H1 (cell line): ENCODE measurements at regions not wholly inside any gene's neighbourhood (a gene's known extent, or its start where the extent isn't known, plus 50 kb on each side); places are given as distances from the start of the nearest gene placed in this dataset.

Experiments used
- CTCF ChIA-PET: fragments of 300-600 bp; sonication (Branson Sonifier 250); formaldehyde crosslinking; loops from one replicate; lab custom pipeline; 2021; ENCODE audit not compliant: partially characterized antibody; lab: Charles Lee
- POLR2A ChIA-PET: fragments of 300-600 bp; sonication (Branson Sonifier 250); formaldehyde crosslinking; loops from one replicate; lab custom pipeline; 2021; ENCODE audit warnings: inconsistent platforms; ENCODE audit not compliant: partially characterized antibody; lab: Charles Lee
- DNase-seq, 2 experiments: peaks; one replicate each; pipeline versions ENCODE4 v3.0.0 to v3.0.0-alpha.2; 2010 to 2022; ENCODE audit warnings: low spot score in 2 of 2, low read depth in 1 of 2, mixed read lengths in 1 of 2
- FAIRE-seq: peaks from 2 replicates; lab custom pipeline; 2011; peaks lifted over from hg19 to GRCh38; lab: Jason Lieb, UNC
- H2AFZ ChIP-seq: 2 replicates; pipeline ENCODE4 v1.8.1; 2012; ENCODE audit warnings: low read length, inconsistent platforms
- H2AK5ac ChIP-seq: 2 replicates; pipeline ENCODE4 v1.6.1; 2013; ENCODE audit warnings: low read depth, low read length
- H2BK120ac ChIP-seq: replicated peaks from 2 replicates; pipeline ENCODE3; 2013; ENCODE audit warnings: low read depth, low read length, inconsistent platforms
- H2BK12ac ChIP-seq: 2 replicates; pipeline ENCODE4 v1.6.1; 2013; ENCODE audit warnings: low read depth, low read length
- H2BK15ac ChIP-seq: 2 replicates; pipeline ENCODE4 v1.6.1; 2013; ENCODE audit warnings: low read length
- H2BK20ac ChIP-seq: 2 replicates; pipeline ENCODE4 v1.6.1; 2013; ENCODE audit warnings: low read length
- H2BK5ac ChIP-seq: 2 replicates; pipeline ENCODE4 v1.6.1; 2013; ENCODE audit warnings: low read depth, low read length
- H3K14ac ChIP-seq: 2 replicates; pipeline ENCODE4 v1.6.1; 2013; ENCODE audit warnings: inconsistent platforms; ENCODE audit not compliant: insufficient read length
- H3K18ac ChIP-seq: 2 replicates; pipeline ENCODE4 v1.6.1; 2013; ENCODE audit warnings: low read length; ENCODE audit errors: extremely low read depth
- H3K23ac ChIP-seq: 2 replicates; pipeline ENCODE4 v1.6.1; 2013; ENCODE audit warnings: inconsistent platforms; ENCODE audit not compliant: insufficient read length
- H3K23me2 ChIP-seq: 2 replicates; pipeline ENCODE4 v1.6.1; 2013; ENCODE audit warnings: low read depth, low read length
- H3K27ac ChIP-seq: 2 replicates; pipeline ENCODE4 v1.6.1; 2011; ENCODE audit warnings: low read depth, low read length, inconsistent platforms
- H3K27me3 ChIP-seq, 4 experiments: replicated peaks in 1 of 4; 1 replicate in 1 of 4; 2 replicates in 3 of 4; pipeline versions ENCODE4 v1.6.1 to v1.8.1; 2011 to 2013; ENCODE audit warnings: low read length in 3 of 4, mild to moderate bottlenecking in 3 of 4, inconsistent platforms in 2 of 4, mixed read lengths in 2 of 4, moderate library complexity in 1 of 4; ENCODE audit not compliant: control insufficient read depth in 3 of 4, insufficient read depth in 3 of 4; ENCODE audit errors: extremely low read depth in 1 of 4
- H3K36me3 ChIP-seq, 4 experiments: 2 replicates each; pipeline versions ENCODE4 v1.6.1 to v1.8.1; 2011 to 2013; ENCODE audit warnings: mild to moderate bottlenecking in 4 of 4, low read length in 3 of 4, moderate library complexity in 2 of 4, control low read depth in 1 of 4, inconsistent platforms in 1 of 4; ENCODE audit not compliant: insufficient read depth in 4 of 4, control insufficient read depth in 2 of 4
- H3K4ac ChIP-seq: replicated peaks from 2 replicates; pipeline ENCODE3; 2013; ENCODE audit warnings: low read length, low read depth, mixed read lengths, inconsistent platforms; ENCODE audit not compliant: insufficient read length
- H3K4me1 ChIP-seq, 4 experiments: replicated peaks in 1 of 4; 1 replicate in 1 of 4; 2 replicates in 3 of 4; pipeline versions ENCODE4 v1.6.1 to v1.8.1; 2011 to 2013; ENCODE audit warnings: low read length in 3 of 4, inconsistent platforms in 2 of 4, mixed read lengths in 1 of 4; ENCODE audit not compliant: insufficient read depth in 4 of 4, control insufficient read depth in 3 of 4
- H3K4me2 ChIP-seq, 2 experiments: 2 replicates each; pipeline versions ENCODE4 v1.6.1 to v1.8.1; 2011 to 2013; ENCODE audit warnings: low read depth in 2 of 2, low read length in 2 of 2, control low read depth in 1 of 2, inconsistent platforms in 1 of 2, mild to moderate bottlenecking in 1 of 2; ENCODE audit not compliant: insufficient read depth in 1 of 2
- H3K4me3 ChIP-seq, 4 experiments: fragments of 200-600, 300-600 bp in 1 of 4; sonication (generic), shearing (Covaris generic), sonication (Bioruptor Twin) in 1 of 4; 2 replicates each; pipeline versions ENCODE4 v1.5.1 to v1.8.1; 2011 to 2016; ENCODE audit warnings: low read length in 4 of 4, low read depth in 3 of 4, control low read depth in 2 of 4, inconsistent platforms in 2 of 4, mild to moderate bottlenecking in 2 of 4, mixed read lengths in 1 of 4, moderate library complexity in 1 of 4; ENCODE audit not compliant: insufficient read depth in 2 of 4; ENCODE audit errors: extremely low read depth in 1 of 4
- H3K56ac ChIP-seq: replicated peaks from 2 replicates; pipeline ENCODE3; 2013; ENCODE audit warnings: low read depth, mild to moderate bottlenecking, mixed read lengths, low read length, inconsistent platforms; ENCODE audit not compliant: insufficient read length
- H3K79me1 ChIP-seq: 2 replicates; pipeline ENCODE4 v1.6.1; 2013; ENCODE audit warnings: low read depth, low read length, control low read depth
- H3K79me2 ChIP-seq, 2 experiments: 2 replicates each; pipeline versions ENCODE4 v1.6.1 to v1.8.1; 2012 to 2013; ENCODE audit warnings: low read length in 2 of 2, mild to moderate bottlenecking in 2 of 2, inconsistent platforms in 1 of 2; ENCODE audit not compliant: insufficient read depth in 2 of 2, control insufficient read depth in 1 of 2
- H3K9ac ChIP-seq, 4 experiments: replicated peaks in 1 of 4; 1 replicate in 1 of 4; 2 replicates in 3 of 4; pipeline versions ENCODE4 v1.6.1 to v1.8.1; 2011 to 2013; ENCODE audit warnings: low read depth in 3 of 4, low read length in 3 of 4, control low read depth in 2 of 4, mild to moderate bottlenecking in 2 of 4, moderate library complexity in 2 of 4, inconsistent platforms in 1 of 4; ENCODE audit errors: extremely low read depth in 1 of 4
- H3K9me3 ChIP-seq, 2 experiments: 2 replicates each; pipeline versions ENCODE4 v1.6.1 to v1.8.1; 2012 to 2013; ENCODE audit warnings: mild to moderate bottlenecking in 2 of 2, moderate library complexity in 2 of 2, control low read depth in 1 of 2, inconsistent platforms in 1 of 2, low read depth in 1 of 2, low read length in 1 of 2, mixed read lengths in 1 of 2; ENCODE audit not compliant: insufficient read depth in 2 of 2
- H4K20me1 ChIP-seq, 2 experiments: replicated peaks in 1 of 2; 2 replicates each; pipeline versions ENCODE3 to v1.8.1; 2011 to 2013; ENCODE audit warnings: inconsistent platforms in 2 of 2, low read length in 2 of 2, mild to moderate bottlenecking in 1 of 2; ENCODE audit not compliant: insufficient read depth in 2 of 2, control insufficient read depth in 1 of 2
- H4K5ac ChIP-seq: 2 replicates; pipeline ENCODE4 v1.6.1; 2013; ENCODE audit warnings: low read length, low read depth, mixed read lengths, inconsistent platforms; ENCODE audit not compliant: insufficient read length
- H4K8ac ChIP-seq: 2 replicates; pipeline ENCODE4 v1.8.0; 2013; ENCODE audit warnings: mild to moderate bottlenecking, moderate library complexity, low read length, inconsistent platforms; ENCODE audit not compliant: insufficient read depth; ENCODE audit errors: extremely low read depth
- H4K91ac ChIP-seq: replicated peaks from 2 replicates; pipeline ENCODE3; 2013; ENCODE audit warnings: low read length, mixed read lengths, inconsistent platforms; ENCODE audit not compliant: insufficient read length
- BCL11A ChIP-seq, 2 experiments: IDR thresholded peaks; one replicate each; pipeline ENCODE4 v1.6.1; 2011; ENCODE audit warnings: low read depth in 2 of 2, low read length in 2 of 2, mild to moderate bottlenecking in 2 of 2
- CHD2 ChIP-seq: IDR thresholded peaks from 2 replicates; pipeline ENCODE4 v1.6.1; 2012; ENCODE audit warnings: low read length, improper control_type of control experiment
- EZH2 ChIP-seq: fragments of 200-600 bp; sonication (generic); IDR thresholded peaks from 2 replicates; pipeline ENCODE4 v1.7.1; 2012; ENCODE audit warnings: low read depth, mild to moderate bottlenecking, moderate library complexity, low read length, inconsistent platforms; ENCODE audit not compliant: severe bottlenecking
- JUND ChIP-seq: IDR thresholded peaks from 2 replicates; pipeline ENCODE4 v1.6.1; 2011; ENCODE audit warnings: mild to moderate bottlenecking, improper control_type of control experiment, low read length
- NANOG ChIP-seq: IDR thresholded peaks from 2 replicates; pipeline ENCODE4 v1.6.1; 2011; ENCODE audit warnings: low read length, low read depth, mild to moderate bottlenecking, inconsistent platforms; ENCODE audit not compliant: insufficient read depth, poor library complexity, severe bottlenecking
- POLR2A ChIP-seq, 2 experiments: IDR thresholded peaks; 1 replicate in 1 of 2; 2 replicates in 1 of 2; pipeline ENCODE4 v1.6.1; 2011; ENCODE audit warnings: low read depth in 2 of 2, low read length in 2 of 2, mild to moderate bottlenecking in 2 of 2; ENCODE audit errors: control extremely low read depth in 1 of 2
- POLR2AphosphoS5 ChIP-seq: IDR thresholded peaks from 2 replicates; pipeline ENCODE4 v1.6.1; 2011; ENCODE audit warnings: low read depth, low read length
- RAD21 ChIP-seq, 2 experiments: IDR thresholded peaks in 1 of 2; conservative IDR thresholded peaks in 1 of 2; 2 replicates each; pipeline ENCODE4 v1.6.1; 2011; ENCODE audit warnings: low read depth in 2 of 2, low read length in 2 of 2, improper control_type of control experiment in 1 of 2, inconsistent platforms in 1 of 2, mild to moderate bottlenecking in 1 of 2, moderate library complexity in 1 of 2
- SIN3A ChIP-seq, 2 experiments: IDR thresholded peaks in 1 of 2; conservative IDR thresholded peaks in 1 of 2; 2 replicates each; pipeline ENCODE4 v1.6.1; 2011 to 2012; ENCODE audit warnings: low read length in 2 of 2, improper control_type of control experiment in 1 of 2, low read depth in 1 of 2, mild to moderate bottlenecking in 1 of 2
- SIRT6 ChIP-seq: IDR thresholded peaks from one replicate; pipeline ENCODE4 v1.7.1; 2012; ENCODE audit warnings: low read length, inconsistent platforms
- SP1 ChIP-seq: IDR thresholded peaks from 2 replicates; pipeline ENCODE4 v1.6.1; 2011; ENCODE audit warnings: low read depth, low read length
- SUZ12 ChIP-seq: fragments of 200-600 bp; sonication (generic); IDR thresholded peaks from 2 replicates; pipeline ENCODE4 v1.6.1; 2012; ENCODE audit warnings: mild to moderate bottlenecking, inconsistent platforms, low read length, moderate library complexity, mixed read lengths
- ZNF274 ChIP-seq: IDR thresholded peaks from 2 replicates; pipeline ENCODE4 v1.7.0; 2012; ENCODE audit warnings: low read length, borderline replicate concordance; ENCODE audit errors: extremely low read depth
- WGBS, 2 experiments: shearing (Covaris generic) in 1 of 2; methylation state at CpG; one replicate each; pipeline versions ENCODE4 v1.1.6 to v1.1.7; 2013 to 2015; ENCODE audit warnings: low lambda C conversion rate in 2 of 2, mixed read lengths in 2 of 2, inconsistent platforms in 1 of 2, low coverage in 1 of 2, missing lambda C conversion rate in 1 of 2; ENCODE audit not compliant: insufficient replicate concordance in 2 of 2, insufficient coverage in 1 of 2, insufficient read length in 1 of 2; ENCODE audit errors: extremely low coverage in 1 of 2, missing lambda C conversion rate in 1 of 2; 5-methylcytosine and 5-hydroxymethylcytosine counted together
- TF ChIP-seq, protein P1 (sequence below): IDR thresholded peaks from 2 replicates; pipeline ENCODE4 v1.6.1; 2012; ENCODE audit warnings: inconsistent platforms

DNA sequence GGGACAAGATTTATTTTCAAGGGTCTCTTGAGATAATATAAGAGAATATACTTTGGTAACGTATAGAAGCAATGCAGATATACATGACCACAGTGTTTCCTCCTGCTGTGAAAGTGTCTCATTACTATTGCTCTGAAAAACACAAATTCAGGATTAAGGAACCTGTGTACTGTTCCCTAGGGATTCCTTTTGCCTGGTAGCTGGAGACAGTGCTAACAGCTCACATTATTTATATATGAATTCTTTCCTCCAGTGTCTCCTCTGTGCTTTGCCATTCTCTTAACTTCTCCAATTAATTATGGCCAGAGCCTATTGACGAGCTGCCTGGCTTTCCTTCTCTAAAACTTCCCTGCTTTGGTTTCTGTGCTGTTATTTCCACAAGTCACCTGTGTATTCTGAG lies 235.4 kb downstream of the OTOL1 start:
- no peak overlapping the region for H3K4ac ChIP-seq
- no peaks in the 10 kb centered on the region for H4K20me1 ChIP-seq
- H3K4me2 ChIP-seq, result no peak overlapping the region
- no peak overlapping the region for H2BK12ac ChIP-seq
- no peak overlapping the region for H2BK20ac ChIP-seq
- no peak overlapping the region for H3K9ac ChIP-seq
- no peaks in the 10 kb centered on the region for H3K23me2 ChIP-seq
- DNase-seq (no peak), FAIRE-seq (no peak)
- WGBS, 2 experiments, result 98% methylated on average over 2 of the region's 2 CpGs; no CpG with 5 or more reads in 1 of the 2 experiments
- no peak overlapping the region for H3K56ac ChIP-seq
- H3K4me1 ChIP-seq, result no peaks in the 10 kb centered on the region
- no peaks in the 10 kb centered on the region for H3K79me1 ChIP-seq
- H3K9me3 ChIP-seq, result peaks cover 2 to 4% of the 10 kb centered on the region in 2 experiments; a peak in 1 of 4 replicates
- POLR2A ChIA-PET, result no interaction called here
- H4K91ac ChIP-seq, result no peak overlapping the region
- no peaks in the 10 kb centered on the region for H3K27me3 ChIP-seq
- 0 out of 2 replicates have a peak overlapping the region, but pooled peaks have one; percentile 66 for H2AFZ ChIP-seq
- H3K4me3 ChIP-seq, result no peak overlapping the region
- H2AK5ac ChIP-seq, result no peak overlapping the region
- H3K23ac ChIP-seq, result no peak overlapping the region
- CTCF ChIA-PET, result no interaction called here
- no peak overlapping the region for H2BK15ac ChIP-seq
- no peak overlapping the region for H4K5ac ChIP-seq
- H3K18ac ChIP-seq, result no peak overlapping the region
- no peaks in the 10 kb centered on the region; a peak in 1 of 8 replicates for H3K36me3 ChIP-seq
- H2BK120ac ChIP-seq, result no peak overlapping the region
- no peak overlapping the region for H3K14ac ChIP-seq
- no peak overlapping the region for H2BK5ac ChIP-seq
- no peak overlapping the region for H4K8ac ChIP-seq
- H3K79me2 ChIP-seq, result no peaks in the 10 kb centered on the region
- H3K27ac ChIP-seq, result no peak overlapping the region
- TF ChIP-seq SIRT6 (no peak), EZH2 (no peak), RAD21 (IDR thresholded peaks at IDR 0.05 in 1 of 2, conservative IDR thresholded peaks at IDR 0.05 in 1 of 2; ENCODE audit: low read depth in 2 of 2, low read length in 2 of 2) (no peak), POLR2A (IDR thresholded peaks at IDR 0.05; ENCODE audit: control extremely low read depth in 1 of 2, low read depth in 2 of 2, low read length in 2 of 2) (no peak), SIN3A (conservative IDR thresholded peaks at IDR 0.05 in 1 of 2, IDR thresholded peaks at IDR 0.05 in 1 of 2; ENCODE audit: low read depth in 1 of 2, low read length in 2 of 2) (no peak), POLR2AphosphoS5 (no peak), ZNF274 (no peak), SUZ12 (no peak), SP1 (no peak), JUND (no peak), BCL11A (IDR thresholded peaks at IDR 0.05; ENCODE audit: low read depth in 2 of 2, low read length in 2 of 2) (no peak), NANOG (no peak), CHD2 (no peak)
- TF ChIP-seq, protein P1, sequence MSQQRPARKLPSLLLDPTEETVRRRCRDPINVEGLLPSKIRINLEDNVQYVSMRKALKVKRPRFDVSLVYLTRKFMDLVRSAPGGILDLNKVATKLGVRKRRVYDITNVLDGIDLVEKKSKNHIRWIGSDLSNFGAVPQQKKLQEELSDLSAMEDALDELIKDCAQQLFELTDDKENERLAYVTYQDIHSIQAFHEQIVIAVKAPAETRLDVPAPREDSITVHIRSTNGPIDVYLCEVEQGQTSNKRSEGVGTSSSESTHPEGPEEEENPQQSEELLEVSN, result no peak
